GM23338 (cell line): ENCODE measurements at regions not wholly inside any gene's neighbourhood (a gene's known extent, or its start where the extent isn't known, plus 50 kb on each side); places are given as distances from the start of the nearest gene placed in this dataset.

Experiments used
- ATAC-seq: fragments of 200-7000 bp; cut with Tn5 transposase; 3 replicates; pipeline ENCODE4 v1.9.1; 2020
- DNase-seq: peaks from one replicate; pipeline ENCODE4 v3.0.0-alpha.2; 2015; ENCODE audit warnings: low spot score
- H2AFZ ChIP-seq: fragments of 200-600 bp; sonication (generic); 2 replicates; pipeline ENCODE4 v1.8.0; 2016; ENCODE audit warnings: antibody characterized with exemption, mild to moderate bottlenecking, moderate library complexity
- H3F3A ChIP-seq: fragments of 200-600 bp; sonication (generic); replicated peaks from 2 replicates; pipeline ENCODE4 v1.8.0; 2017; ENCODE audit warnings: antibody characterized with exemption, mixed run types, low read depth
- H3K27ac ChIP-seq: fragments of 200-600 bp; sonication (generic); 2 replicates; pipeline ENCODE4 v1.6.1; 2016; ENCODE audit warnings: low read depth
- H3K27me3 ChIP-seq: fragments of 200-600 bp; sonication (generic); 2 replicates; pipeline ENCODE4 v1.8.0; 2016; ENCODE audit warnings: mild to moderate bottlenecking, mixed run types, moderate library complexity; ENCODE audit not compliant: insufficient read depth
- H3K36me3 ChIP-seq: fragments of 200-600 bp; sonication (generic); 2 replicates; pipeline ENCODE4 v1.8.0; 2016; ENCODE audit warnings: mild to moderate bottlenecking; ENCODE audit not compliant: insufficient read depth
- H3K4me1 ChIP-seq: fragments of 200-600 bp; sonication (generic); 2 replicates; pipeline ENCODE4 v1.8.0; 2016; ENCODE audit warnings: mild to moderate bottlenecking, moderate library complexity; ENCODE audit not compliant: insufficient read depth
- H3K4me2 ChIP-seq: fragments of 200-600 bp; sonication (generic); 2 replicates; pipeline ENCODE4 v1.7.1; 2017; ENCODE audit warnings: mixed run types
- H3K4me3 ChIP-seq: fragments of 200-600 bp; sonication (generic); 2 replicates; pipeline ENCODE4 v1.6.1; 2016; ENCODE audit warnings: mixed run types
- H3K79me2 ChIP-seq: fragments of 200-600 bp; sonication (generic); replicated peaks from 2 replicates; pipeline ENCODE4 v1.8.0; 2017; ENCODE audit warnings: mild to moderate bottlenecking; ENCODE audit not compliant: insufficient read depth
- H3K9me2 ChIP-seq: fragments of 200-600 bp; sonication (generic); 2 replicates; pipeline ENCODE4 v1.8.0; 2017; ENCODE audit not compliant: insufficient read depth
- H4K20me1 ChIP-seq: fragments of 200-600 bp; sonication (generic); replicated peaks from 2 replicates; pipeline ENCODE4 v1.8.0; 2017; ENCODE audit warnings: mild to moderate bottlenecking; ENCODE audit not compliant: insufficient read depth
- H3K27ac Mint-ChIP-seq: 2 replicates; pipeline ENCODE4 v1.8.0; 2020; ENCODE audit warnings: inconsistent platforms, mild to moderate bottlenecking, moderate library complexity, mixed read lengths
- H3K27me3 Mint-ChIP-seq: 3 replicates; pipeline ENCODE4 v1.8.0; 2022; ENCODE audit warnings: low read depth, mild to moderate bottlenecking, moderate library complexity, mixed read lengths, inconsistent platforms; ENCODE audit not compliant: insufficient read depth, poor library complexity
- H3K36me3 Mint-ChIP-seq: 3 replicates; pipeline ENCODE4 v1.8.0; 2021; ENCODE audit warnings: low read depth, mild to moderate bottlenecking, inconsistent platforms, moderate library complexity, mixed read lengths
- H3K4me1 Mint-ChIP-seq: 3 replicates; pipeline ENCODE4 v1.8.0; 2020; ENCODE audit warnings: mild to moderate bottlenecking, inconsistent platforms, mixed read lengths
- H3K4me3 Mint-ChIP-seq: 3 replicates; pipeline ENCODE4 v1.8.0; 2021; ENCODE audit warnings: moderate library complexity, mild to moderate bottlenecking, inconsistent platforms, mixed read lengths
- H3K9me3 Mint-ChIP-seq: 3 replicates; pipeline ENCODE4 v1.8.0; 2020; ENCODE audit warnings: moderate library complexity, mild to moderate bottlenecking, inconsistent platforms, mixed read lengths
- CTCF ChIP-seq, 2 experiments: fragments of 200-600 bp in 1 of 2; sonication (generic) in 1 of 2; conservative IDR thresholded peaks; 2 replicates each; pipeline versions ENCODE4 v1.5.1 to v1.6.1; 2016 to 2017; ENCODE audit warnings: antibody characterized with exemption in 2 of 2, low read depth in 2 of 2, mild to moderate bottlenecking in 2 of 2, moderate library complexity in 1 of 2
- ETS1 ChIP-seq: IDR thresholded peaks from 2 replicates; pipeline ENCODE4 v1.6.1; 2016; ENCODE audit warnings: antibody characterized with exemption
- JUNB ChIP-seq: IDR thresholded peaks from one replicate; pipeline ENCODE4 v1.6.1; 2016; ENCODE audit warnings: antibody characterized with exemption; ENCODE audit not compliant: unreplicated experiment
- ZNF331 ChIP-seq: fragments of 250-450 bp; sonication (Bioruptor Pico); IDR thresholded peaks from 2 replicates; pipeline ENCODE4 v1.5.0; 2020; ENCODE audit warnings: low read depth, mild to moderate bottlenecking, moderate library complexity
- ZNF462 ChIP-seq: fragments of 250-450 bp; sonication (Bioruptor Pico); IDR thresholded peaks from 2 replicates; pipeline ENCODE4 v1.5.0; 2020; ENCODE audit warnings: mild to moderate bottlenecking, moderate library complexity

DNA sequence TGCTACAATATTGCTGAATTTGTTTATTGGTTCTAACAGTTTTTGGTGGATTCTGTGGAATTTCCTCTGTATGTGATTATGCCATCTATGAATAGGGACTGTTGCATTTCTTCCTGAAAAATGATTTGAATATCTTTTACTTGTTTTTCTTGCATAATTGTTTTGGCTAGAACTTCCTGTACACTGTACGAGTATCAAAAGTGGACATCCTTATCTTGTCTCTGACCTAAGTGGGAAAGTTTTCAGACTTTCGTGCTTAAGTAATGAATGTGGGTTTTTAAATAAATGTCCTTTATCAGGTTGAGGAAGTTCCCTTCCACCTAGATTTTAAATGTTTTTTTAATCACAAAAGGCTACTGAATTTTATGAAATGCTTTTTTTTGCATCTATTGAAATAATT, 203.8 kb upstream of the ATP10A start (continued):
- TF ChIP-seq CTCF (conservative IDR thresholded peaks at IDR 0.05; ENCODE audit: low read depth in 2 of 2) = no peak

DNA sequence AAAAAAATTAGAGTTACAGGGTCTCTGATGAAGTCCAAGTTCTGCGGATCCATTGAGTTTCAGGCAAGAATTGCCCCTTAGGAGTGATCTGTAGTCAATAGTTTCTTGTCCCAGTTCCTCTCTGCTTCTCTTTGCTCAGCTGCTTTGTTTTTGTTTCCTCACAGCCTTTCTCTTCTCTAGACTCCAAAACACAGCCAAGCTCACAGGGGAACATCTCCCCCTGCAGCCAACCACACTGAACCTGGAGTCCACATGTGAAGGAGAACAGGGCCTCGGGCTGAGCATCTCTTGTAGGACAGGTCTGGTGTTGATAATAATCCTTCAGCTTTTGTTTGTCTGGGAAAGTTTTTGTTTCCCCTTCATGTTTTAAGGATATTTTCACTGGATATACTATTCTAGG, 202.6 kb upstream of the ATP10A start:
- peaks cover 1% of the 10 kb centered on the region for H3K27me3 Mint-ChIP-seq
- H3K4me1 Mint-ChIP-seq = peaks cover 25% of the 10 kb centered on the region
- Histone ChIP-seq H3K9me2 (no peaks in the 10 kb centered on the region), H3K4me3 (no peak overlapping the region), H2AFZ (no peak overlapping the region), H3K4me1 (peaks cover 6% of the 10 kb centered on the region; the same call in 1 of the 2 replicates), H3K27ac (no peak overlapping the region), H3K36me3 (no peaks in the 10 kb centered on the region), H4K20me1 (no peaks in the 10 kb centered on the region), H3F3A (no peaks in the 10 kb centered on the region), H3K4me2 (no peak overlapping the region), H3K27me3 (no peaks in the 10 kb centered on the region), H3K79me2 (no peaks in the 10 kb centered on the region)
- TF ChIP-seq ZNF331 (CRISPR knock-in tag) (no peak), CTCF (conservative IDR thresholded peaks at IDR 0.05; ENCODE audit: low read depth in 2 of 2) (peak; percentile 18 to 54; a peak in 2 of 4 replicates), ZNF462 (CRISPR knock-in tag) (no peak), ETS1 (no peak), JUNB (no peak)
- H3K4me3 Mint-ChIP-seq = no peak overlapping the region
- peak; percentile 46 for DNase-seq
- H3K27ac Mint-ChIP-seq = no peak overlapping the region
- no peaks in the 10 kb centered on the region for H3K9me3 Mint-ChIP-seq
- peak; percentile 89 for ATAC-seq
- no peaks in the 10 kb centered on the region for H3K36me3 Mint-ChIP-seq
